NOMO-1 treated with dmso at 0.1 percent for 144 hours (cell line): ENCODE measurements at regions not wholly inside any gene's neighbourhood (a gene's known extent, or its start where the extent isn't known, plus 50 kb on each side); places are given as distances from the start of the nearest gene placed in this dataset.
"Not testable (repeated sequence)": the region's sequence is repeated elsewhere in the genome, so short reads cannot be mapped to it uniquely, and the experiment has no call there.

Experiments
- DNase-seq: peaks from one replicate; lab custom pipeline; 2025; ENCODE audit not compliant: unreplicated experiment; lab: John Stamatoyannopoulos, UW

DNA sequence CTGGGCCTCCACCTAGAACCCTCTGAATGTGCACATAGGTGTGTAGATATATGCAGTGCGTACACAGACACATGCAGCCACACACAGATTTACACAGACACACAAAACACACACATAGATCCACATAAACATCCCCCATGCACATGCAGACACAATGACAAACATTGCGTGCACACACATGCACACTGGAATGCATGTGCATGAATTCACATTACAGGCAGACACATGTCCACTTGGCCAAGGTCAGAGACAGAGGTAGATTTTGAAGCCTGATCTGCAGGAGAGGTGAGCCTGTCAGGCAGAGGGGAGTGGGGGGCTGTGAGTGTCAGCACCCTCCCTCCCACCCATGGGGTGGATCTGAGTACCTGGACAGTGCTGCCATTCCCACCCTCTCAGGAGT is 338.5 kb downstream of the PTPRU start:
- no peak for DNase-seq

DNA sequence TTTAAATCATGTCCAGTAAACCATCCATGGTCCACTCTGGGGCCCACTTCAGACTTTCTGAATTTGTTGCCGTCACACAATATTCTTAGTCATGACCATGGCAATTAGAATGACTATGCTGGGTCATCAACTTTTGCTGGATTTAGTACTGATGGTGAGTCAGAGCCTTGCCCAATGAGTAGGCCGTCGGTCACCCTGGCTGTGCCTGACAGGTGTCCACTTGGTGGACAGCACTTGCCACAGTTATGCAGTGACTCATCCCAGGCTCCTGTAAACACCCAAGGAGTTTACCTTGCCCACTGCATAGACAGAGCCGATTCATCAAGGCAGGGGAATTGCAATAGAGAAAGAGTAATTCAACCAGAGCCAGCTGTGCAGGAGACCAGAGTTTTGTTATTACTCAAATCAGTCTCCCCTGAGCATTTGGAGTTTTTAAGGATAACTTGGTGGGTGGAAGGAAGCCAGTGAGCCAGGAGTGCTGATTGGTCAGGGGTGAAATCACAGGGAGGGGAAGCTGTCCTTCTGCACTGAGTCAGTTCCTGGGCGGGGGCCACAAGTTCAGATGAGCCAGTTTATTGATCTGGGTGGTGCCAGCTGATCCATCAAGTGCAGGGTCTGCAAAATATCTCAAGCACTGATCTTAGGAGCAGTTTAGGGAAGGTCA is 333.8 kb downstream of the PTPRU start:
- no peak for DNase-seq

GRCh38 chr1:29567257-29567656 is 330.9 kb downstream of the PTPRU start:
- no peak for DNase-seq

GRCh38 chr1:29565490-29565889 is 329.2 kb downstream of the PTPRU start:
- no peak for DNase-seq

GRCh38 chr1:29563571-29563970 is 327.2 kb downstream of the PTPRU start:
- DNase-seq, result no peak

- DNase-seq, result no peak
Measured at GRCh38 chr1:29563092-29563491, 326.8 kb downstream of the PTPRU start.

DNA sequence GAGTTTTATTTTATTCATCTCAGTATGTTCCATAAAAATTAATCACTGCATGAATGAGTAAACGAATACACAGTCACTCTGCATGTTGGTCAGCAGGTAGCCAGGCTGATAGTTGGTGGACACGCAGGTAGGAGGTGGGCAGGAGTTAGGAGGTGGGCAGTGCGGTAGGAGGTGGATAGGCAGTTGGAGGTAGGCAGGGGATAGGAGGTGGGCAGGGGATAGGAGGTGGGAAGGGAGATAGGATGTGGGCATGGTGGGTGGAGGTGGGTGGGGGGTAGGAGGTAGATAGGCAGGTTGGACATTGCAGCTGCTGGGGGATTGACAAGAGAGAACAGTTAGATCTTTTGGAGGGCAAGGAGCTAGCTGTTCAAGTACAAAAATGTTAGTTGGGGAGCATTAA is 322.7 kb downstream of the PTPRU start:
- no peak for DNase-seq

- no peak for DNase-seq
Measured at GRCh38 chr1:29557701-29558600, 321.6 kb downstream of the PTPRU start.

- no peak for DNase-seq
Measured at GRCh38 chr1:29557066-29557465, 320.7 kb downstream of the PTPRU start.

DNA sequence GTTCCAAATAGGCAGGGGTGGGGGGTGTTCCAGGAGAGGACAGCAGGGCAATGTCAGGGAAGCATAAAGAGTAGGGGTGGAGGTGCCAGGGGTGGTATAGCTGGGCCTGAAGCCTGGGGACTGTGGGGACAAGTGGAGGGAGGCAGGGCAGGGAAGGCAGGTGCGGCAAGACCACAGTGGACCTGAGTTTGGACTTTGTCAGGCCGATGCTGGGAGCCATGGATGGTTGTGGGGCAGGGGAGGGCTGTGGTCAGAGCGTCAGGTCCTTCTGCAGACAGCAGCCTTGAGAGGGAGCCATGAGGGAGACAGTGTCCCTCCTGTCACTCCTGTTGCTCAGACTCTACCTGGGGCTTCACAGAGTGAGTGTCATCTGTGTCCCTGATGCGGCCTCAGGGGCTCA is 320.3 kb downstream of the PTPRU start:
- no peak for DNase-seq

GRCh38 chr1:29555043-29555620 is 318.8 kb downstream of the PTPRU start:
- no peak for DNase-seq

- DNase-seq, result no peak
Measured at GRCh38 chr1:29554208-29554778, 318.0 kb downstream of the PTPRU start.

DNA sequence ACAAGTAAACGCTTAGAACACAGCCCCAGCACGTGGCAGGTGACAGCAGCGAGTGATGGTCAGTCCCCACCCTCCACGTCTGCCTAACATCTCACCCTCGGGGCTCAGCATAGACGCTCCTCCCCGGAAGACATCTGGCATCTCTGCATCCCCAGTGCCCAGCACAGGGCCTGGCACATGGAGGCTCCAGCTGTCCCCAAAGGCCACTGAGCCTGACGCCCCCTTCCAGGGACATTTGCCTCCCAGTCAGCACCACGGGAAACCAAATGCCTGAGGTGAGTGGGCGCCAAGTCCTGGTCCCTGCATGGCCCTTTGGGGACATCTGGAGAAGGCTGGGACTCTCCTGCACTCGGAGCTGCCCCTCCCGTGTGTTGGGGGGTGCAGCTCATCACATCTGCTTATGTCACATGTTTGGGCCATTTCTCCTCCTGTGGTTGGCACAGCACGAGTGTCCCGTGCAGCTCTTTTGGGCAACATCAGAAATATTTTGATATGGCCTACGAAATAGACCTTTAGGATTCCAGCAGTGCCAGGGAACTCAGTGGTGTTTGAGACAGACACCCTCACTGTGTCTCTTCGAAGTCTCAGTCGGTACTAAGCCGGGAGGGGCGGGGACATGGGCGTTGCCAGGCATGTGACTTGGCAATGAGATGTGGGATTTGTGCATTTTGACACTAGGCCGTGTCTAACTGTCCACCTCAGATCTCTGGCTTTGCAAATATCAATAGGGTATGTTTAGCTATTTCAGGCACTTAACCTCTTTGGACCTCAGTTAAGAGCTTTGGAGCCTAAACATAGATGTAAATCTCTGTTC is 315.0 kb downstream of the PTPRU start:
- DNase-seq, result no peak

DNA sequence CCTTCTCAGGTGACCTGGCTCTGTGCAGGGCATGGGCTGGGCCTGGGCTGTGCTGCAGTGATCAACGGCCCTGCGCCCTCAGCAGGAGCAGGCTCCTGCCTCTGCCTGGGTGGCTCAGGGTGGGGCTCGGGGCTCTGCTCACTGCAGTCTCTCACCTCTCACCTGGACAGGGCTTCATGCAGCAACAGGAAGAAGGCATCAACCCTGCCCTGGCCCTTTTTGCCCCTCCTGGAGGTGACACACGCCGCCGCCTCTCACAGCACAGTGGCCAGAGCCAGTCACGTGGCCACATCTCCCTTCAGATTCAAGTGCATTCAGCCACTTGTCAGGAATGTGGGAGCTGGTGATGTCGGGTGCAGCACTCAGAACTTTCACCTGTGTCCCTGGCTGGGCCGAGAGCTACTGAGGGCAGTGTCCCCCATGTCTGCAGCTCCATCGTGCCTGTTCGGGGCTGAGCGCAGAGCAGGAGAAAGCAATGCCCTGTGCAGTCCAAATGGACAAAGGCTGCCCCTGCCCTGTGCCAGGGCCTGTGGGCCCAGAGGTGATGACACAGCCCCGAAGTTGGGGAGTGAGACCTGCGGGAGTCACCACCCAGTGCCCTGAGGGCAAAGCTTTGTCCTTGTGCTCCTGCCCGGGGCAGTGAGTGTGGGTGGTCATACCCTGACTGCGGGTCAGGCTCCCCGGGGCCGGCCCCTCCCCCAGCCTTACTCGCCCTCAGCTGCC is 314.0 kb downstream of the PTPRU start:
- DNase-seq, result no peak

- not testable (repeated sequence) for DNase-seq
Measured at GRCh38 chr1:29549728-29550118, 313.4 kb downstream of the PTPRU start.

- DNase-seq, result no peak
Measured at GRCh38 chr1:29549001-29549400, 312.7 kb downstream of the PTPRU start.

GRCh38 chr1:29548091-29548490 is 311.8 kb downstream of the PTPRU start:
- no peak for DNase-seq

DNA sequence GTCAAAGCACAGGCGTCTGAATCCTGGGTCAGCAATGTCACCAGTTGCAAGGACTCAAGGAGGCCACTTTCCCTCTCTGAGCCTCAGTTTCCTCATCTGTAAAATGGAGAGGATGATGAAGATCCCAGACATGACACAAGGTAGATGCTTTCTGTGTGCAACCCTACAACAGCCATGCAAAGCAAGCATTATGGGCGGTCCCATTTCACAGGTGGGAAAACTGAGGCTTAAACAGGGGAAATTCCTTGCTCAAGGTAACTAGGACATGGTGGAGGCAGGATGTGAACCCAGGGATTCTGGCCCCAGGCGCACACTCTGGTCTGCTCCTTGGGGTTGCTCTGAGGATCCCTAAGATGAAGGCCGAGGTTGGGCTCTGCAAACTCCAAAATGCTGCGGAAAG is 311.0 kb downstream of the PTPRU start:
- no peak for DNase-seq

- DNase-seq, result no peak
Measured at GRCh38 chr1:29546496-29546895, 310.2 kb downstream of the PTPRU start.

DNA sequence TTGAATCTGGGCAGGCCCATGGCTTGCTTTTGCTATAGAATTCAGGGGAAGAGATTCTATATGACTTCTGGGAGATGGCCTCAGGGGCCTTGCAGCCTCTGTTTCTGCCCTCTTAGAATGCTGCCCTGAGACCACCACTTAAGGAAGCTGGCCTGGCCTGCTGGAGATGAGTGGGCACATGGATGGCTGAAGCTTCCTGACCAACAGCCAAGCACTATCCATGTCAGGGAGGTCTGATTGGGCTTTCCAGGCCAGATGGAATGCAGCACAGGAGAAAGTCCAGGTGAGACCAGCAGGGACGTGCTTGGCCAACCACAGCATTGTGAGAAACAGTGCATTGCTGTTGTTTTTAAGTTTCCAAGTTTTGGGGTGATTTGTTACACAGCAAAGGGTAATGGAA is 308.1 kb downstream of the PTPRU start:
- no peak for DNase-seq
